GM10266 (cell line): ENCODE measurements at regions not wholly inside any gene's neighbourhood (a gene's known extent, or its start where the extent isn't known, plus 50 kb on each side); places are given as distances from the start of the nearest gene placed in this dataset.

Experiments
- DNase-seq: peaks from one replicate; pipeline ENCODE4 v3.0.0; 2012; ENCODE audit errors: extremely low spot score
- TF ChIP-seq, protein P1 (sequence below): IDR thresholded peaks from 2 replicates; pipeline ENCODE4 v1.5.1; 2012; ENCODE audit warnings: mild to moderate bottlenecking, low read depth; ENCODE audit not compliant: control insufficient read depth, insufficient read depth; ENCODE audit errors: missing control alignments

GRCh38 chr3:78130741-78131290 lies 1090.9 kb downstream of the ROBO2 start:
- no peak for DNase-seq
- TF ChIP-seq, protein P1, sequence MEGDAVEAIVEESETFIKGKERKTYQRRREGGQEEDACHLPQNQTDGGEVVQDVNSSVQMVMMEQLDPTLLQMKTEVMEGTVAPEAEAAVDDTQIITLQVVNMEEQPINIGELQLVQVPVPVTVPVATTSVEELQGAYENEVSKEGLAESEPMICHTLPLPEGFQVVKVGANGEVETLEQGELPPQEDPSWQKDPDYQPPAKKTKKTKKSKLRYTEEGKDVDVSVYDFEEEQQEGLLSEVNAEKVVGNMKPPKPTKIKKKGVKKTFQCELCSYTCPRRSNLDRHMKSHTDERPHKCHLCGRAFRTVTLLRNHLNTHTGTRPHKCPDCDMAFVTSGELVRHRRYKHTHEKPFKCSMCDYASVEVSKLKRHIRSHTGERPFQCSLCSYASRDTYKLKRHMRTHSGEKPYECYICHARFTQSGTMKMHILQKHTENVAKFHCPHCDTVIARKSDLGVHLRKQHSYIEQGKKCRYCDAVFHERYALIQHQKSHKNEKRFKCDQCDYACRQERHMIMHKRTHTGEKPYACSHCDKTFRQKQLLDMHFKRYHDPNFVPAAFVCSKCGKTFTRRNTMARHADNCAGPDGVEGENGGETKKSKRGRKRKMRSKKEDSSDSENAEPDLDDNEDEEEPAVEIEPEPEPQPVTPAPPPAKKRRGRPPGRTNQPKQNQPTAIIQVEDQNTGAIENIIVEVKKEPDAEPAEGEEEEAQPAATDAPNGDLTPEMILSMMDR: no peak

- TF ChIP-seq, protein P1: no peak
- no peak for DNase-seq
Observed at GRCh38 chr3:78134496-78134895, 1094.6 kb downstream of the ROBO2 start.

- DNase-seq: no peak
- TF ChIP-seq, protein P1: no peak
Observed at GRCh38 chr3:78139166-78139565, 1099.3 kb downstream of the ROBO2 start.

GRCh38 chr3:78140274-78140673 lies 1100.4 kb downstream of the ROBO2 start:
- TF ChIP-seq, protein P1: no peak
- DNase-seq: no peak

DNA sequence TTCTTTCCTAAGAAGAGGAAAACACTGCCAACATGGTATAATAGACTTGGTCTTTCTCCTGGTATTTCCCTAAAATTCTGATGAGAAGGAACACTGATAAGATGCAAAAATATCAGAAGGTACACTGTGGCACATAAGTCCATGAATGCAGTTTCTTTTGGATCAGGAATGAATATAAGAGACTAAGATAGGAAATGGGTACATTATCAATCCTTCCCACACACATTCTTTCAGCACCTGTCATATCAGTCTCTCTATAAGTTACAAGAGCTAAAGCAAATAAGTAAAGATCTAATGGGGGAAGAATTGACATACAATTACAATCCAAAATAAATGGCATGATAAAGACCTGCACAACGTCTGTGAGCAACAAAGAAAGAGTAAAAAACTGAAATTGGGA lies 1101.0 kb downstream of the ROBO2 start:
- TF ChIP-seq, protein P1: no peak
- DNase-seq: no peak

- DNase-seq: no peak
Observed at GRCh38 chr3:78141269-78141668, 1101.4 kb downstream of the ROBO2 start.

GRCh38 chr3:78143000-78143399 lies 1103.1 kb downstream of the ROBO2 start:
- no peak for DNase-seq
- TF ChIP-seq, protein P1: no peak

More at GRCh38 chr3:78141269-78141668, 1101.4 kb downstream of the ROBO2 start:
- TF ChIP-seq, protein P1: no peak
